ENCODE measurements at regions not wholly inside any gene's neighbourhood (a gene's known extent, or its start where the extent isn't known, plus 50 kb on each side); places are given as distances from the start of the nearest gene placed in this dataset.

DNA sequence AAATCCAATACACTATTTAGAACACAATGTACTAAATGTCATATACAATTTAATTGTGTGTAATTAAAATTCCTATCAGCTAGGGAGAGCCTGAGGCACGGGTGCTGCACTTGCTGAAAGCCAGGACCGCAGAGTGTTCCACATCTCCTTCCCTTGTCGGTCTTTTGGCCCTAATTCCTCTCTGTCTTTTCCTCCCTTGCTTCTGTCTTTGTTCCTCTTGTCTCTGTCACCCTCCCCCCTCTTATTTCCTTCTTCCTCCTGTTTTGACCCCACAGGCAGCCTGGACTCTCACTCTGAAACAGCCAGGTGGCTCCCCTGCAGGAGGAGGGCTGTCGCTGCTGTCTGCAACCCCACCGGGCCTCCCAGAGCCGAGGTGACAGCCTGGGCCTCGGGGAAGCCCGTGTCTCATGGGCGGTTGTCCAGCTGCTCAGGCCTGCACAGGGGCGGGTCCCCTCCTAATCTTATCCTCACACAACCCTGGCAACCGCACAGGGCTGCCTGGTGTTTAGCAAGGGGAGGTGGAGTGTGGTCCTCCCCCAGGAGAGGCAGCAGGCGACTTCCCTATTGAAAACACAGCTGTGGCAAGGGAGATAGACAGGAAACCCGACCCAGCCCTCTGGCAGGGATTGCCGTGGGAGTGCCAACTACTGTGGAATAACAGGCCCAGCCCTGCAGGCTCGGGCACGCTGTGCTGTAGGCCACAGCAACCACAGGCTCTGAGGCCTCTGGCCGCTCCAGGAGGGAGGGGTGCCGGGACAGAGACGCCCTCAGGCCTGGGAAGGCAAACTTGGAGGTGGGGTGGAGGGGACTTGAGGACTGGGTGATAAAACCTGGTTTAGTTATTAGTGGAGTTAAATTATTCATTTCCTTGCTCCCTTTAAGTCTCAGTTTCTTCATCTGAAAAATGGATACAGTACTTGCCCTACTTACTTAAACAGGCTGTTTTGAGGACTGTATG is 68.8 kb upstream of the WDR26 start:
- TF ChIP-seq REST (IDR thresholded peaks at IDR 0.05) (peak; percentile 88), CTCF (IDR thresholded peaks at IDR 0.05; ENCODE audit: low read depth, low read length, missing input control) (no peak), JUND (IDR thresholded peaks at IDR 0.05) (peak; percentile 19 to 74)
- TF ChIP-seq, protein P1, sequence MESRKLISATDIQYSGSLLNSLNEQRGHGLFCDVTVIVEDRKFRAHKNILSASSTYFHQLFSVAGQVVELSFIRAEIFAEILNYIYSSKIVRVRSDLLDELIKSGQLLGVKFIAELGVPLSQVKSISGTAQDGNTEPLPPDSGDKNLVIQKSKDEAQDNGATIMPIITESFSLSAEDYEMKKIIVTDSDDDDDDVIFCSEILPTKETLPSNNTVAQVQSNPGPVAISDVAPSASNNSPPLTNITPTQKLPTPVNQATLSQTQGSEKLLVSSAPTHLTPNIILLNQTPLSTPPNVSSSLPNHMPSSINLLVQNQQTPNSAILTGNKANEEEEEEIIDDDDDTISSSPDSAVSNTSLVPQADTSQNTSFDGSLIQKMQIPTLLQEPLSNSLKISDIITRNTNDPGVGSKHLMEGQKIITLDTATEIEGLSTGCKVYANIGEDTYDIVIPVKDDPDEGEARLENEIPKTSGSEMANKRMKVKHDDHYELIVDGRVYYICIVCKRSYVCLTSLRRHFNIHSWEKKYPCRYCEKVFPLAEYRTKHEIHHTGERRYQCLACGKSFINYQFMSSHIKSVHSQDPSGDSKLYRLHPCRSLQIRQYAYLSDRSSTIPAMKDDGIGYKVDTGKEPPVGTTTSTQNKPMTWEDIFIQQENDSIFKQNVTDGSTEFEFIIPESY (IDR thresholded peaks at IDR 0.05), result peak; percentile 85

All from liver (tissue), 3 donors.